Activated CD4-positive, alpha-beta memory T cell treated with anti-CD3 and anti-CD28 coated beads for 36 hours (primary cell): ENCODE measurements at regions not wholly inside any gene's neighbourhood (a gene's known extent, or its start where the extent isn't known, plus 50 kb on each side); places are given as distances from the start of the nearest gene placed in this dataset.

ENCODE experiments used
- CTCF ChIA-PET: fragments of 350-600 bp; sonication (Branson Sonifier 250); formaldehyde crosslinking; loops from one replicate; lab custom pipeline; 2021; ENCODE audit warnings: antibody characterized with exemption, inconsistent platforms; lab: Charles Lee
- POLR2A ChIA-PET: fragments of 350-600 bp; sonication (Branson Sonifier 250); formaldehyde crosslinking; loops from one replicate; lab custom pipeline; 2021; ENCODE audit warnings: antibody characterized with exemption; lab: Charles Lee
- DNase-seq: peaks from one replicate; pipeline ENCODE4 v3.0.0-alpha.2; 2020
- H3K27ac Mint-ChIP-seq: one replicate; pipeline ENCODE4 v1.8.0; 2021; ENCODE audit warnings: mixed read lengths
- H3K27me3 Mint-ChIP-seq: one replicate; pipeline ENCODE4 v1.8.0; 2021; ENCODE audit warnings: mixed read lengths
- H3K36me3 Mint-ChIP-seq: one replicate; pipeline ENCODE4 v1.8.0; 2021; ENCODE audit warnings: mixed read lengths
- H3K4me1 Mint-ChIP-seq: one replicate; pipeline ENCODE4 v1.8.0; 2021; ENCODE audit warnings: low read depth, mixed read lengths
- H3K4me3 Mint-ChIP-seq: one replicate; pipeline ENCODE4 v1.8.0; 2021; ENCODE audit warnings: mild to moderate bottlenecking, mixed read lengths
- H3K9me3 Mint-ChIP-seq: one replicate; pipeline ENCODE4 v1.8.0; 2021; ENCODE audit warnings: mixed read lengths
- intact Hi-C: fragments of 100-400 bp; cut with micrococcal nuclease; formaldehyde crosslinking; loops from one replicate; pipeline ENCODE4 v1.15.1; 2023

GRCh38 chr12:113676117-113676516 lies 204.4 kb upstream of the LHX5 start:
- Mint-ChIP-seq H3K36me3 (no peaks in the 10 kb centered on the region), H3K27me3 (peaks cover 3% of the 10 kb centered on the region), H3K4me3 (no peak overlapping the region), H3K9me3 (peaks cover 3% of the 10 kb centered on the region), H3K27ac (no peak overlapping the region), H3K4me1 (no peaks in the 10 kb centered on the region)
- POLR2A ChIA-PET = no interaction called here
- DNase-seq = no peak
- CTCF ChIA-PET = no interaction called here
- intact Hi-C loops = no loop called here

GRCh38 chr12:113674996-113675395 lies 203.3 kb upstream of the LHX5 start:
- intact Hi-C loops = no loop called here
- no peak overlapping the region for H3K27ac Mint-ChIP-seq
- H3K4me3 Mint-ChIP-seq = no peak overlapping the region
- ChIA-PET POLR2A (no interaction called here), CTCF (no interaction called here)
- H3K36me3 Mint-ChIP-seq = no peaks in the 10 kb centered on the region
- DNase-seq = no peak
- peaks cover 4% of the 10 kb centered on the region for H3K27me3 Mint-ChIP-seq
- no peaks in the 10 kb centered on the region for H3K4me1 Mint-ChIP-seq
- no peaks in the 10 kb centered on the region for H3K9me3 Mint-ChIP-seq

- no peak overlapping the region for H3K4me3 Mint-ChIP-seq
- H3K27ac Mint-ChIP-seq = no peak overlapping the region
- CTCF ChIA-PET = no interaction called here
- DNase-seq = no peak
- POLR2A ChIA-PET = no interaction called here
- H3K9me3 Mint-ChIP-seq = no peaks in the 10 kb centered on the region
- H3K27me3 Mint-ChIP-seq = peaks cover 6% of the 10 kb centered on the region
- intact Hi-C loops = no loop called here
- H3K4me1 Mint-ChIP-seq = no peaks in the 10 kb centered on the region
- no peaks in the 10 kb centered on the region for H3K36me3 Mint-ChIP-seq
Measured at GRCh38 chr12:113674302-113674701, 202.6 kb upstream of the LHX5 start.

GRCh38 chr12:113673458-113674238 lies 202.0 kb upstream of the LHX5 start:
- CTCF ChIA-PET = no interaction called here
- Mint-ChIP-seq H3K27me3 (peaks cover 6% of the 10 kb centered on the region), H3K4me3 (no peak overlapping the region), H3K36me3 (no peaks in the 10 kb centered on the region), H3K27ac (no peak overlapping the region), H3K9me3 (no peaks in the 10 kb centered on the region), H3K4me1 (no peaks in the 10 kb centered on the region)
- intact Hi-C loops = no loop called here
- DNase-seq = no peak
- POLR2A ChIA-PET = no interaction called here

- CTCF ChIA-PET = no interaction called here
- POLR2A ChIA-PET = no interaction called here
- intact Hi-C loops = no loop called here
Measured at GRCh38 chr12:113670742-113671141, 199.1 kb upstream of the LHX5 start.

GRCh38 chr12:113667676-113668356 lies 196.1 kb upstream of the LHX5 start:
- intact Hi-C loops = no loop called here
- DNase-seq = no peak
- ChIA-PET POLR2A (no interaction called here), CTCF (no interaction called here)
- Mint-ChIP-seq H3K4me1 (no peaks in the 10 kb centered on the region), H3K36me3 (no peaks in the 10 kb centered on the region), H3K27ac (no peak overlapping the region), H3K4me3 (no peak overlapping the region), H3K27me3 (peaks cover 14% of the 10 kb centered on the region), H3K9me3 (no peaks in the 10 kb centered on the region)

More at GRCh38 chr12:113670742-113671141, 199.1 kb upstream of the LHX5 start:
- Mint-ChIP-seq H3K4me1 (no peaks in the 10 kb centered on the region), H3K36me3 (no peaks in the 10 kb centered on the region), H3K9me3 (no peaks in the 10 kb centered on the region), H3K4me3 (no peak overlapping the region), H3K27ac (no peak overlapping the region), H3K27me3 (peaks cover 11% of the 10 kb centered on the region)
- no peak for DNase-seq

- ChIA-PET POLR2A (no interaction called here), CTCF (no interaction called here)
- no peaks in the 10 kb centered on the region for H3K36me3 Mint-ChIP-seq
- no peak overlapping the region for H3K27ac Mint-ChIP-seq
- no peak overlapping the region for H3K4me3 Mint-ChIP-seq
- peaks cover 17% of the 10 kb centered on the region for H3K27me3 Mint-ChIP-seq
- intact Hi-C loops = no loop called here
- no peaks in the 10 kb centered on the region for H3K9me3 Mint-ChIP-seq
- no peak for DNase-seq
- H3K4me1 Mint-ChIP-seq = no peaks in the 10 kb centered on the region
Measured at GRCh38 chr12:113667095-113667494, 195.4 kb upstream of the LHX5 start.

- POLR2A ChIA-PET = no interaction called here
- no peaks in the 10 kb centered on the region for H3K9me3 Mint-ChIP-seq
- H3K4me1 Mint-ChIP-seq = no peaks in the 10 kb centered on the region
- no peak overlapping the region for H3K4me3 Mint-ChIP-seq
- no peak for DNase-seq
- CTCF ChIA-PET = no interaction called here
- intact Hi-C loops = no loop called here
- peaks cover 17% of the 10 kb centered on the region for H3K27me3 Mint-ChIP-seq
- H3K36me3 Mint-ChIP-seq = no peaks in the 10 kb centered on the region
- H3K27ac Mint-ChIP-seq = no peak overlapping the region
Measured at GRCh38 chr12:113666223-113666622, 194.6 kb upstream of the LHX5 start.

- Mint-ChIP-seq H3K9me3 (no peaks in the 10 kb centered on the region), H3K27me3 (peaks cover 17% of the 10 kb centered on the region), H3K36me3 (no peaks in the 10 kb centered on the region), H3K4me1 (no peaks in the 10 kb centered on the region), H3K4me3 (no peak overlapping the region), H3K27ac (no peak overlapping the region)
- ChIA-PET CTCF (no interaction called here), POLR2A (no interaction called here)
- intact Hi-C loops = no loop called here
- DNase-seq = no peak
Measured at GRCh38 chr12:113665457-113665856, 193.8 kb upstream of the LHX5 start.

GRCh38 chr12:113664224-113664681 lies 192.6 kb upstream of the LHX5 start:
- ChIA-PET POLR2A (no interaction called here), CTCF (no interaction called here)
- H3K9me3 Mint-ChIP-seq = no peaks in the 10 kb centered on the region
- H3K27ac Mint-ChIP-seq = no peak overlapping the region
- intact Hi-C loops = no loop called here
- no peaks in the 10 kb centered on the region for H3K4me1 Mint-ChIP-seq
- DNase-seq = no peak
- no peak overlapping the region for H3K4me3 Mint-ChIP-seq
- no peaks in the 10 kb centered on the region for H3K36me3 Mint-ChIP-seq
- peaks cover 14% of the 10 kb centered on the region for H3K27me3 Mint-ChIP-seq

GRCh38 chr12:113663396-113663795 lies 191.7 kb upstream of the LHX5 start:
- Mint-ChIP-seq H3K27me3 (peaks cover 14% of the 10 kb centered on the region), H3K36me3 (no peaks in the 10 kb centered on the region), H3K4me1 (no peaks in the 10 kb centered on the region), H3K4me3 (no peak overlapping the region), H3K9me3 (no peaks in the 10 kb centered on the region), H3K27ac (no peak overlapping the region)
- ChIA-PET POLR2A (no interaction called here), CTCF (no interaction called here)
- no peak for DNase-seq
- intact Hi-C loops = no loop called here

- H3K36me3 Mint-ChIP-seq = no peaks in the 10 kb centered on the region
- H3K4me3 Mint-ChIP-seq = no peak overlapping the region
- H3K4me1 Mint-ChIP-seq = no peaks in the 10 kb centered on the region
- ChIA-PET POLR2A (no interaction called here), CTCF (no interaction called here)
- peaks cover 6% of the 10 kb centered on the region for H3K27me3 Mint-ChIP-seq
- intact Hi-C loops = no loop called here
- H3K9me3 Mint-ChIP-seq = peaks cover 5% of the 10 kb centered on the region
- DNase-seq = no peak
- no peak overlapping the region for H3K27ac Mint-ChIP-seq
Measured at GRCh38 chr12:113660936-113661335, 189.3 kb upstream of the LHX5 start.

- H3K27me3 Mint-ChIP-seq = peaks cover 6% of the 10 kb centered on the region
- no peak for DNase-seq
- CTCF ChIA-PET = no interaction called here
- H3K4me3 Mint-ChIP-seq = no peak overlapping the region
- H3K36me3 Mint-ChIP-seq = no peaks in the 10 kb centered on the region
- no peak overlapping the region for H3K27ac Mint-ChIP-seq
- intact Hi-C loops = no loop called here
- H3K4me1 Mint-ChIP-seq = no peaks in the 10 kb centered on the region
- peaks cover 9% of the 10 kb centered on the region for H3K9me3 Mint-ChIP-seq
- POLR2A ChIA-PET = no interaction called here
Measured at GRCh38 chr12:113659416-113659815, 187.7 kb upstream of the LHX5 start.
